DLD1 (cell line): ENCODE measurements at regions not wholly inside any gene's neighbourhood (a gene's known extent, or its start where the extent isn't known, plus 50 kb on each side); places are given as distances from the start of the nearest gene placed in this dataset.

Source experiments
- in situ Hi-C: cut with HindIII; loops from 2 replicates; pipeline ENCODE4 v1.10.0; 2017; ENCODE audit warnings: low sequenced_read_pairs

GRCh38 chrX:69236641-69237040 lies 71.4 kb upstream of the PJA1 start:
- in situ Hi-C loops, result no loop called here

- in situ Hi-C loops, result no loop called here
These were observed 69.4 kb upstream of the PJA1 start for GRCh38 chrX:69234624-69235023.

- in situ Hi-C loops, result no loop called here
These were observed 67.7 kb upstream of the PJA1 start for GRCh38 chrX:69232945-69233344.

GRCh38 chrX:69231903-69232302 lies 66.7 kb upstream of the PJA1 start:
- in situ Hi-C loops, result no loop called here

- in situ Hi-C loops, result loop anchor here (10.0 kb wide), 1 partner anchor 65 kb away; no protein-coding TSS in a partner anchor
These were observed 64.2 kb upstream of the PJA1 start for GRCh38 chrX:69229436-69229835.

- in situ Hi-C loops, result loop anchor here (10.0 kb wide), 1 partner anchor 66 kb away; no protein-coding TSS in a partner anchor
These were observed 63.5 kb upstream of the PJA1 start for GRCh38 chrX:69228732-69229131.

GRCh38 chrX:69226459-69227158 lies 61.4 kb upstream of the PJA1 start:
- in situ Hi-C loops, result loop anchor here (10.0 kb wide), 1 partner anchor 68 kb away; no protein-coding TSS in a partner anchor

- in situ Hi-C loops, result loop anchor here (10.0 kb wide), 1 partner anchor 72 kb away; no protein-coding TSS in a partner anchor
These were observed 57.1 kb upstream of the PJA1 start for GRCh38 chrX:69222103-69223090.

- in situ Hi-C loops, result loop anchor here (10.0 kb wide), 1 partner anchor 73 kb away; no protein-coding TSS in a partner anchor
These were observed 56.2 kb upstream of the PJA1 start for GRCh38 chrX:69221239-69222102.

- in situ Hi-C loops, result no loop called here
These were observed 53.2 kb upstream of the PJA1 start for GRCh38 chrX:69218407-69218997.

GRCh38 chrX:69216911-69217310 lies 51.7 kb upstream of the PJA1 start:
- in situ Hi-C loops, result no loop called here

- in situ Hi-C loops, result no loop called here
These were observed 51.2 kb upstream of the PJA1 start for GRCh38 chrX:69216446-69216845.

- in situ Hi-C loops, result no loop called here
These were observed 50.1 kb upstream of the PJA1 start for GRCh38 chrX:69215161-69215875.
